HEK293 (cell line): ENCODE measurements at regions not wholly inside any gene's neighbourhood (a gene's known extent, or its start where the extent isn't known, plus 50 kb on each side); places are given as distances from the start of the nearest gene placed in this dataset.

Experiments used
- BCL11B ChIP-seq: fragments of 450-650 bp; formaldehyde crosslinking; IDR thresholded peaks from 2 replicates; pipeline ENCODE4 v1.5.1; 2016; ENCODE audit warnings: low read depth, missing biosample characterization, missing genetic modification characterization
- ZNF19 ChIP-seq: fragments of 450-650 bp; formaldehyde crosslinking; IDR thresholded peaks from 2 replicates; pipeline ENCODE4; 2016; ENCODE audit warnings: missing biosample characterization, missing genetic modification characterization, low read depth
- ZNF350 ChIP-seq: fragments of 450-650 bp; formaldehyde crosslinking; IDR thresholded peaks from 2 replicates; pipeline ENCODE4 v1.5.0; 2017; ENCODE audit warnings: missing biosample characterization, mild to moderate bottlenecking, missing genetic modification characterization
- ZNF354C ChIP-seq: fragments of 450-650 bp; formaldehyde crosslinking; IDR thresholded peaks from 2 replicates; pipeline ENCODE4 v1.5.1; 2016; ENCODE audit warnings: missing biosample characterization, missing genetic modification characterization, low read depth, borderline replicate concordance
- ZNF677 ChIP-seq: fragments of 450-650 bp; IDR thresholded peaks from 2 replicates; pipeline ENCODE4 v1.5.0; 2018; ENCODE audit warnings: missing biosample characterization, mild to moderate bottlenecking, missing genetic modification characterization, moderate library complexity
- TF ChIP-seq, protein P1 (sequence below): fragments of 450-650 bp; formaldehyde crosslinking; IDR thresholded peaks from 2 replicates; pipeline ENCODE4 v1.5.1; 2016; ENCODE audit warnings: missing biosample characterization, missing genetic modification characterization
- TF ChIP-seq, protein P2 (sequence below): fragments of 450-650 bp; formaldehyde crosslinking; IDR thresholded peaks from 2 replicates; pipeline ENCODE4 v1.5.1; 2016; ENCODE audit warnings: missing biosample characterization, missing genetic modification characterization

DNA sequence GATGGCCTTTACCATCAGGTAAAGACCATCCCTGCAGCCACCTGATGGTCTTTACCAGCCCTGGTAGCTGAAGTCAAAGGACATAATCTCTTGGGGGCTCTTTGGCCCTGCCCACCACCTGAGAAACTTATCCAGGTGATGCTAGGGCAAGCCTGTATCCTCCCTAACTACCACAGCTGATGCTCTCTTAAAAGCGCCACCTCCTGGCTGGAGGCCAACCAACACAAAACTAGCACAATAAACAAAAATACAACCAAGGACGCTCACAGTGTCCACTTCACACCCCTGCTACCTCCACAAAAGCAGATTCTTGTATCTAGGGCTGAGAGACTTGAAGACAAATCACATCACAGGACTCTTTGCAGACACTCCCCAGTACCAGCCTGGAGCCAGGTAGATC lies 357.1 kb upstream of the POU3F1 start:
- no peak for TF ChIP-seq ZNF350 (tag by site-specific recombination)
- no peak for TF ChIP-seq ZNF354C (tag by site-specific recombination)
- TF ChIP-seq, protein P1, sequence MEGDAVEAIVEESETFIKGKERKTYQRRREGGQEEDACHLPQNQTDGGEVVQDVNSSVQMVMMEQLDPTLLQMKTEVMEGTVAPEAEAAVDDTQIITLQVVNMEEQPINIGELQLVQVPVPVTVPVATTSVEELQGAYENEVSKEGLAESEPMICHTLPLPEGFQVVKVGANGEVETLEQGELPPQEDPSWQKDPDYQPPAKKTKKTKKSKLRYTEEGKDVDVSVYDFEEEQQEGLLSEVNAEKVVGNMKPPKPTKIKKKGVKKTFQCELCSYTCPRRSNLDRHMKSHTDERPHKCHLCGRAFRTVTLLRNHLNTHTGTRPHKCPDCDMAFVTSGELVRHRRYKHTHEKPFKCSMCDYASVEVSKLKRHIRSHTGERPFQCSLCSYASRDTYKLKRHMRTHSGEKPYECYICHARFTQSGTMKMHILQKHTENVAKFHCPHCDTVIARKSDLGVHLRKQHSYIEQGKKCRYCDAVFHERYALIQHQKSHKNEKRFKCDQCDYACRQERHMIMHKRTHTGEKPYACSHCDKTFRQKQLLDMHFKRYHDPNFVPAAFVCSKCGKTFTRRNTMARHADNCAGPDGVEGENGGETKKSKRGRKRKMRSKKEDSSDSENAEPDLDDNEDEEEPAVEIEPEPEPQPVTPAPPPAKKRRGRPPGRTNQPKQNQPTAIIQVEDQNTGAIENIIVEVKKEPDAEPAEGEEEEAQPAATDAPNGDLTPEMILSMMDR = no peak
- no peak for TF ChIP-seq BCL11B (tag by site-specific recombination)
- TF ChIP-seq, protein P2, sequence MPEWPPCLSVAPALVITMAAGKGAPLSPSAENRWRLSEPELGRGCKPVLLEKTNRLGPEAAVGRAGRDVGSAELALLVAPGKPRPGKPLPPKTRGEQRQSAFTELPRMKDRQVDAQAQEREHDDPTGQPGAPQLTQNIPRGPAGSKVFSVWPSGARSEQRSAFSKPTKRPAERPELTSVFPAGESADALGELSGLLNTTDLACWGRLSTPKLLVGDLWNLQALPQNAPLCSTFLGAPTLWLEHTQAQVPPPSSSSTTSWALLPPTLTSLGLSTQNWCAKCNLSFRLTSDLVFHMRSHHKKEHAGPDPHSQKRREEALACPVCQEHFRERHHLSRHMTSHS = no peak
- no peak for TF ChIP-seq ZNF19 (tag by site-specific recombination)
- TF ChIP-seq ZNF677 (tag by site-specific recombination) = no peak
